ENCODE measurements at regions not wholly inside any gene's neighbourhood (a gene's known extent, or its start where the extent isn't known, plus 50 kb on each side); places are given as distances from the start of the nearest gene placed in this dataset.

- no peak for DNase-seq
- H3K4me1 ChIP-seq (ENCODE audit: insufficient read depth, low read length), result no peaks in the 10 kb centered on the region
- no peak overlapping the region for H3K56ac ChIP-seq (ENCODE audit: insufficient read length, low read depth, low read length)
- no peak overlapping the region for H3K4ac ChIP-seq (ENCODE audit: low read depth, low read length)
- H3K9me3 Mint-ChIP-seq, result peaks cover 3 to 10% of the 10 kb centered on the region in 2 experiments; a peak in 3 of 5 replicates
- H3K14ac ChIP-seq (ENCODE audit: insufficient read depth, low read length), result no peak overlapping the region
- no peak overlapping the region for H2AFZ ChIP-seq (ENCODE audit: low read length)
- H3K27me3 Mint-ChIP-seq (ENCODE audit: low read depth), result no peaks in the 10 kb centered on the region; the same call in 1 of the 2 replicates
- H4K91ac ChIP-seq (ENCODE audit: insufficient read length, low read depth, low read length), result no peak overlapping the region
- H2BK15ac ChIP-seq (ENCODE audit: low read depth, low read length), result no peak overlapping the region
- H3K4me3 Mint-ChIP-seq, result no peak overlapping the region
- no peaks in the 10 kb centered on the region for H3K79me1 ChIP-seq (ENCODE audit: insufficient read depth, low read depth, low read length, poor library complexity, severe bottlenecking)
- H2AK5ac ChIP-seq (ENCODE audit: insufficient read length, low read length), result no peak overlapping the region
- no peak overlapping the region for H3K23ac ChIP-seq (ENCODE audit: insufficient read length, low read depth, low read length)
- TF ChIP-seq, protein P1, sequence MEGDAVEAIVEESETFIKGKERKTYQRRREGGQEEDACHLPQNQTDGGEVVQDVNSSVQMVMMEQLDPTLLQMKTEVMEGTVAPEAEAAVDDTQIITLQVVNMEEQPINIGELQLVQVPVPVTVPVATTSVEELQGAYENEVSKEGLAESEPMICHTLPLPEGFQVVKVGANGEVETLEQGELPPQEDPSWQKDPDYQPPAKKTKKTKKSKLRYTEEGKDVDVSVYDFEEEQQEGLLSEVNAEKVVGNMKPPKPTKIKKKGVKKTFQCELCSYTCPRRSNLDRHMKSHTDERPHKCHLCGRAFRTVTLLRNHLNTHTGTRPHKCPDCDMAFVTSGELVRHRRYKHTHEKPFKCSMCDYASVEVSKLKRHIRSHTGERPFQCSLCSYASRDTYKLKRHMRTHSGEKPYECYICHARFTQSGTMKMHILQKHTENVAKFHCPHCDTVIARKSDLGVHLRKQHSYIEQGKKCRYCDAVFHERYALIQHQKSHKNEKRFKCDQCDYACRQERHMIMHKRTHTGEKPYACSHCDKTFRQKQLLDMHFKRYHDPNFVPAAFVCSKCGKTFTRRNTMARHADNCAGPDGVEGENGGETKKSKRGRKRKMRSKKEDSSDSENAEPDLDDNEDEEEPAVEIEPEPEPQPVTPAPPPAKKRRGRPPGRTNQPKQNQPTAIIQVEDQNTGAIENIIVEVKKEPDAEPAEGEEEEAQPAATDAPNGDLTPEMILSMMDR (conservative IDR thresholded peaks at IDR 0.05), result no peak
- H4K20me1 ChIP-seq (ENCODE audit: control insufficient read depth, insufficient read depth, insufficient read length), result no peaks in the 10 kb centered on the region
- no CpG with 5 or more reads among the region's 2 CpGs for whole genome bisulfite sequencing (ENCODE audit: extremely low coverage, insufficient read length, low lambda C conversion rate)
- H3K4me2 ChIP-seq (ENCODE audit: insufficient read depth, insufficient read length, low read length), result no peak overlapping the region
- no peaks in the 10 kb centered on the region for H3K79me2 ChIP-seq (ENCODE audit: insufficient read depth, low read length)
- H2BK5ac ChIP-seq (ENCODE audit: insufficient read length, low read length), result no peak overlapping the region
- H2BK120ac ChIP-seq (ENCODE audit: low read depth, low read length, poor library complexity, severe bottlenecking), result no peak overlapping the region
- H3K27ac Mint-ChIP-seq, result no peak overlapping the region
- H3K18ac ChIP-seq (ENCODE audit: insufficient read length, low read depth, low read length), result no peak overlapping the region
- H3K4me1 Mint-ChIP-seq, result no peaks in the 10 kb centered on the region
- H4K8ac ChIP-seq (replicated peaks; ENCODE audit: insufficient read length, low read depth, low read length), result no peak overlapping the region
- no peak overlapping the region for H3T11ph ChIP-seq (ENCODE audit: low read length)
- no peak overlapping the region for H3K27ac ChIP-seq (ENCODE audit: insufficient read length, low read depth, low read length)
- no peak overlapping the region for H2BK12ac ChIP-seq (ENCODE audit: insufficient read length, low read depth, low read length)
- H3K27me3 ChIP-seq (ENCODE audit: insufficient read depth, low read length), result no peaks in the 10 kb centered on the region
- H3K9me3 ChIP-seq (ENCODE audit: control insufficient read depth, low read depth, low read length), result no peaks in the 10 kb centered on the region
- H3K23me2 ChIP-seq (ENCODE audit: insufficient read length, low read depth, low read length, poor library complexity, severe bottlenecking), result no peaks in the 10 kb centered on the region
- no peak overlapping the region for H3K9ac ChIP-seq (ENCODE audit: extremely low read depth, insufficient read length, low read length)
- H4K5ac ChIP-seq (ENCODE audit: insufficient read length, low read depth, low read length), result no peak overlapping the region
- H2BK20ac ChIP-seq (ENCODE audit: low read depth, low read length, poor library complexity, severe bottlenecking), result no peak overlapping the region
- peaks cover 0 to 4% (median 0%) of the 10 kb centered on the region in 3 experiments; a peak in 3 of 7 replicates for H3K36me3 Mint-ChIP-seq (ENCODE audit: insufficient read depth in 1 of 3, low read depth in 3 of 3)
Measured at GRCh38 chr5:60077292-60077691, 183.8 kb upstream of the PDE4D start.

All from H9 (cell line).